A673 (cell line): ENCODE measurements at regions not wholly inside any gene's neighbourhood (a gene's known extent, or its start where the extent isn't known, plus 50 kb on each side); places are given as distances from the start of the nearest gene placed in this dataset.

Experiments used
- BruUV-seq: library from RNA; stranded (reverse); fragments of 400-500 nt; replicated peaks from 2 replicates; lab custom pipeline; 2021; lab: Mats Ljungman, UMichigan
- CTCF ChIA-PET: fragments of 300-600 bp; sonication (Branson Sonifier 250); formaldehyde crosslinking; loops from one replicate; lab custom pipeline; 2022; ENCODE audit warnings: antibody characterized with exemption; lab: Charles Lee
- POLR2A ChIA-PET: fragments of 300-600 bp; sonication (Branson Sonifier 250); formaldehyde crosslinking; loops from one replicate; lab custom pipeline; 2022; ENCODE audit warnings: antibody characterized with exemption; ENCODE audit not compliant: low non-redundant PET; lab: Charles Lee
- DNase-seq: peaks from one replicate; pipeline ENCODE4 v3.0.0-alpha.2; 2015; ENCODE audit warnings: low spot score
- H3K27ac ChIP-seq: fragments of 200-600 bp; sonication (generic); 2 replicates; pipeline ENCODE4 v1.5.1; 2016; ENCODE audit warnings: mixed run types, low read depth, mild to moderate bottlenecking, mixed read lengths, antibody characterized with exemption, low read length; ENCODE audit not compliant: poor library complexity, severe bottlenecking
- H3K27me3 ChIP-seq: fragments of 200-600 bp; sonication (generic); replicated peaks from 2 replicates; pipeline ENCODE4 v1.6.1; 2017; ENCODE audit warnings: mixed run types, low read depth, mild to moderate bottlenecking, mixed read lengths, antibody characterized with exemption, low read length; ENCODE audit not compliant: insufficient read depth, poor library complexity
- H3K36me3 ChIP-seq: fragments of 200-600 bp; sonication (generic); 2 replicates; pipeline ENCODE4 v1.6.1; 2016; ENCODE audit warnings: mixed run types, mild to moderate bottlenecking, mixed read lengths, antibody characterized with exemption, low read length; ENCODE audit not compliant: insufficient read depth, poor library complexity, severe bottlenecking
- H3K4me1 ChIP-seq: fragments of 200-600 bp; sonication (generic); 2 replicates; pipeline ENCODE4 v1.6.1; 2017; ENCODE audit warnings: mixed run types, mild to moderate bottlenecking, mixed read lengths, antibody characterized with exemption, low read length; ENCODE audit not compliant: insufficient read depth, poor library complexity, severe bottlenecking
- H3K4me3 ChIP-seq: fragments of 200-600 bp; sonication (generic); 2 replicates; pipeline ENCODE4 v1.5.1; 2016; ENCODE audit warnings: low read depth, mixed run types, mild to moderate bottlenecking, mixed read lengths, low read length; ENCODE audit not compliant: poor library complexity, severe bottlenecking
- H3K9me3 ChIP-seq: fragments of 200-600 bp; sonication (generic); 2 replicates; pipeline ENCODE4 v1.6.1; 2016; ENCODE audit warnings: mixed run types, low read depth, mild to moderate bottlenecking, mixed read lengths, antibody characterized with exemption, low read length; ENCODE audit not compliant: poor library complexity, severe bottlenecking
- EZH2 ChIP-seq: fragments of 200-600 bp; sonication (generic); IDR thresholded peaks from 2 replicates; pipeline ENCODE4 v1.6.1; 2017; ENCODE audit warnings: borderline replicate concordance, low read depth, mild to moderate bottlenecking, mixed read lengths, antibody characterized with exemption, low read length; ENCODE audit not compliant: poor library complexity, severe bottlenecking
- intact Hi-C: fragments of 100-400 bp; cut with micrococcal nuclease; formaldehyde crosslinking; loops from one replicate; pipeline ENCODE4 v1.10.0; 2022; ENCODE audit not compliant: unreplicated experiment
- TF ChIP-seq, protein P1 (sequence below): fragments of 300-800, 200-600 bp; sonication (generic); conservative IDR thresholded peaks from 2 replicates; pipeline ENCODE4 v1.5.1; 2017; ENCODE audit warnings: low read depth, mild to moderate bottlenecking, antibody characterized with exemption, low read length, moderate library complexity, mixed read lengths

DNA sequence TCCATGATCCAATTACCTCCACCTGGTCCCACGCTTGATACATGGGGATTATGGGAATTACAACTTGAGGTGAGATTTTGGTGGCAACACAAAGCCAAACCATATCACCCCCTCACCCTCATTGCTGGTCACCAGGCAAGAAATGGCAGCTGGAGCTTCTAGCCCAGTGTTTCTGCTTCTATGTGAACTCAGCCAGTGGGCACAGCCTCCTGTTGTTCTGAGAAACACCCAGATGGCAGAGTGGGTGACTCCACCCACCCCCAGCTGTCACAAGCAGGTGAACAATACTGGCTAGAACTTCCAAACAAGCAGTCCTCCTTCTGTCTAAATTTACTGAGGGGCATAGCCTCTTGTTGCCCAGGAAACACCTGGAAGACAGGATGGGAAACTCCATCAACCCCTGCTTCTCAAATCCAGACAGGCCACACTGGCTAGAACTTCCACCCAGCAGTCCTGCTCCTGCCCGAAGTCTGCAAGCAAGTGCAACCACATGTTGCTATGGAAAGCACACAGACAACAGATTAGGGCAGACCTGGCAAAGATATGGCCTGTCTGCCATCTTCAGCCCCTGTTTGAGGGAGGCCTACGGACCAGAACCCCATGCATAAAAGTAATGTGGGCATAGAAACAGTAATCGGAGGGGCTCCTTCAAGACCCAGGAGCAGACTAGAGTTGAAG lies 114.1 kb downstream of the DTWD1 start:
- no peak for DNase-seq
- Histone ChIP-seq H3K36me3 (no peaks in the 10 kb centered on the region), H3K4me1 (no peaks in the 10 kb centered on the region), H3K9me3 (no peaks in the 10 kb centered on the region), H3K27me3 (no peaks in the 10 kb centered on the region), H3K4me3 (no peak overlapping the region), H3K27ac (no peak overlapping the region)
- POLR2A ChIA-PET: no interaction called here
- BruUV-seq: no TSS peak
- CTCF ChIA-PET: no interaction called here
- TF ChIP-seq, protein P1, sequence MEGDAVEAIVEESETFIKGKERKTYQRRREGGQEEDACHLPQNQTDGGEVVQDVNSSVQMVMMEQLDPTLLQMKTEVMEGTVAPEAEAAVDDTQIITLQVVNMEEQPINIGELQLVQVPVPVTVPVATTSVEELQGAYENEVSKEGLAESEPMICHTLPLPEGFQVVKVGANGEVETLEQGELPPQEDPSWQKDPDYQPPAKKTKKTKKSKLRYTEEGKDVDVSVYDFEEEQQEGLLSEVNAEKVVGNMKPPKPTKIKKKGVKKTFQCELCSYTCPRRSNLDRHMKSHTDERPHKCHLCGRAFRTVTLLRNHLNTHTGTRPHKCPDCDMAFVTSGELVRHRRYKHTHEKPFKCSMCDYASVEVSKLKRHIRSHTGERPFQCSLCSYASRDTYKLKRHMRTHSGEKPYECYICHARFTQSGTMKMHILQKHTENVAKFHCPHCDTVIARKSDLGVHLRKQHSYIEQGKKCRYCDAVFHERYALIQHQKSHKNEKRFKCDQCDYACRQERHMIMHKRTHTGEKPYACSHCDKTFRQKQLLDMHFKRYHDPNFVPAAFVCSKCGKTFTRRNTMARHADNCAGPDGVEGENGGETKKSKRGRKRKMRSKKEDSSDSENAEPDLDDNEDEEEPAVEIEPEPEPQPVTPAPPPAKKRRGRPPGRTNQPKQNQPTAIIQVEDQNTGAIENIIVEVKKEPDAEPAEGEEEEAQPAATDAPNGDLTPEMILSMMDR: no peak
- TF ChIP-seq EZH2: no peak
- intact Hi-C loops: no loop called here

DNA sequence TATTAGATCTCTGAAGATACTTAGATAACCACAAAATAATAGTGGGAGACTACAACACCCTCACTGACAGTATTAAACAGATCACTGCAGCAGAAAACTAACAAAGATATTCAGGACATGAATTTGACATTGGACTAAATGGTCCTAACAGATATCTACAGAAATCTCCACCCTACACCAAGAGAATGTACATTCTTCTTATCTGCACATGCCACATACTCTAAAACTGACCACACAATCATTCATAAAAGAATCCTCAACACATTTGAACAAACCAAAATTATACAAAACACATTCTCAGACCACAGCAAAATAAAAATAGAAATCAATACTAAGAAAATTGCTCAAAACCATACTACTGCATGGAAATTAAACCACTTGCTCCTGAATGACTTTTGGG lies 116.3 kb downstream of the DTWD1 start:
- ChIA-PET POLR2A (no interaction called here), CTCF (no interaction called here)
- TF ChIP-seq EZH2: no peak
- TF ChIP-seq, protein P1: no peak
- no peak for DNase-seq
- intact Hi-C loops: no loop called here
- Histone ChIP-seq H3K4me3 (no peak overlapping the region), H3K27me3 (no peaks in the 10 kb centered on the region), H3K9me3 (no peaks in the 10 kb centered on the region), H3K36me3 (no peaks in the 10 kb centered on the region), H3K27ac (no peak overlapping the region), H3K4me1 (no peaks in the 10 kb centered on the region)
- BruUV-seq: no TSS peak

DNA sequence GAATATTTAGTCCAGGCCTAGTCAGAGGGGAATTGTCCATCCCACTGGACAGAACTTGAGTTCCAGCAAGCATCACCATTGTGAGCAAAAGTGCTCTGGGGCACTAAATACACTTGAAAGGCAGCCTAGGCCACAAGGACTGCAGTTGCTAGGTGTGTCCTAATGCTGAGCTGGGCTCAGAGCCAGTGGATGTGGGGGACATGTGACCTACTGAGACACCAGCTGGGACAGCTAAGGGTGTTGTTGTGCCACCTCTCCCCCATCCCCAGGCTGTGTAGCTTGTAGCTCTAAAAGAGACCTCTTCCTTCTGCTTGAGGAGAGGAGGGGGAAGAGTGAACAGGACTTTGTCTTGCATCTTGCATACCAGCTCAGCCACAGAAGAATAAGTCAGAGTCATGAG lies 120.9 kb downstream of the DTWD1 start:
- no peak for TF ChIP-seq EZH2
- TF ChIP-seq, protein P1: no peak
- no peaks in the 10 kb centered on the region for H3K36me3 ChIP-seq
- no peak for DNase-seq
- intact Hi-C loops: no loop called here
- no peaks in the 10 kb centered on the region for H3K4me1 ChIP-seq
- no peaks in the 10 kb centered on the region for H3K9me3 ChIP-seq
- POLR2A ChIA-PET: no interaction called here
- no peaks in the 10 kb centered on the region for H3K27me3 ChIP-seq
- no TSS peak for BruUV-seq
- no peak overlapping the region for H3K4me3 ChIP-seq
- H3K27ac ChIP-seq: no peak overlapping the region
- CTCF ChIA-PET: no interaction called here
